ENCODE measurements at regions not wholly inside any gene's neighbourhood (a gene's known extent, or its start where the extent isn't known, plus 50 kb on each side); places are given as distances from the start of the nearest gene placed in this dataset.

- no peak for TF ChIP-seq CEBPG (CRISPR knock-in tag; IDR thresholded peaks at IDR 0.05)
- TF ChIP-seq ARNT (IDR thresholded peaks at IDR 0.05), result no peak
- TF ChIP-seq CTCF (CRISPR knock-in tag; IDR thresholded peaks at IDR 0.05), result no peak
- no peak for TF ChIP-seq ZNF484 (CRISPR knock-in tag; IDR thresholded peaks at IDR 0.05; ENCODE audit: borderline replicate concordance, low read depth)
These were observed 322.5 kb downstream of the HAO1 start for GRCh38 chr20:7617797-7618196.
